ENCODE measurements at regions not wholly inside any gene's neighbourhood (a gene's known extent, or its start where the extent isn't known, plus 50 kb on each side); places are given as distances from the start of the nearest gene placed in this dataset.
"Not testable (repeated sequence)": the region's sequence is repeated elsewhere in the genome, so short reads cannot be mapped to it uniquely, and the experiment has no call there.

DNA sequence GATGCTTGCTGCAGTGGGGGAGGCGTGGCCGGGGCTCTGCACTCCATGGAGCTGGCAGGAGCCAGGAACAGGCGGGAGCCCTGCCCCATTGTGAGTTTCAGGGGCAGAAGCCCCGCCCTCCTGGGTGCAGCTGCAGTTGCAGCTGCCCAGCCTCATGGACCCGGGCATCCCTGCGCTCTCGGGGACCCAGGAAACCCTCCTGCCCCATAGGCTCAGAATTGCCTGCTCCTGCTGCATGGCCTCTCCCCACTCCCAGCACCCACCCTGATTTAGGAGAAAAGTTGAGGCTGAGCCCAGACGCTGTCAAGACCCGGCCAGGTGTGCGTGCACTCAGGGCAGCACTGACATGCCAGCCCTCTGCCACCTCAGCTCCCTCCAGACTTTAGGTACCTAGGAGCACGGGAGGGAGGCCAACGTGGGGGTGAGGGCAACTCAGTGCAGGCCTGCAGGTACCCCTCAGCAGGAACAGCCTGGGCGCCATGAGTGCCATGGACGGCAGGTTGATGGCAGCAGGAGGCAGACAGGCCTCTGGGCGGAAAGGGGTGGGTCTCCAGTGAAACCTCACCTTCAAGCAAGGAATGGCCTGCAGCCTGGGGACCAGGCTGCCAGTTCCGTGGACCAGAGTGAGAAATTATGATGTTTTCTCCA is 67.2 kb upstream of the MAGEB2 start:
- CTCF ChIA-PET, result no interaction called here
- Histone ChIP-seq H3K4me1 (ENCODE audit: control insufficient read depth, insufficient read depth, low read length) (no peaks in the 10 kb centered on the region), H3K36me3 (ENCODE audit: control insufficient read depth, insufficient read depth, low read length) (no peaks in the 10 kb centered on the region), H3K27ac (ENCODE audit: low read length) (no peak overlapping the region), H3K9me3 (ENCODE audit: control insufficient read depth, insufficient read depth, low read depth, low read length) (no peaks in the 10 kb centered on the region), H3K27me3 (ENCODE audit: control insufficient read depth, insufficient read depth, low read length) (no peaks in the 10 kb centered on the region), H3K4me3 (ENCODE audit: low read depth in 2 of 2, low read length in 2 of 2) (no peak overlapping the region)
- DNase-seq (ENCODE audit: low read depth, low spot score) (no peak), ATAC-seq (no peak)
- TF ChIP-seq, protein P1, sequence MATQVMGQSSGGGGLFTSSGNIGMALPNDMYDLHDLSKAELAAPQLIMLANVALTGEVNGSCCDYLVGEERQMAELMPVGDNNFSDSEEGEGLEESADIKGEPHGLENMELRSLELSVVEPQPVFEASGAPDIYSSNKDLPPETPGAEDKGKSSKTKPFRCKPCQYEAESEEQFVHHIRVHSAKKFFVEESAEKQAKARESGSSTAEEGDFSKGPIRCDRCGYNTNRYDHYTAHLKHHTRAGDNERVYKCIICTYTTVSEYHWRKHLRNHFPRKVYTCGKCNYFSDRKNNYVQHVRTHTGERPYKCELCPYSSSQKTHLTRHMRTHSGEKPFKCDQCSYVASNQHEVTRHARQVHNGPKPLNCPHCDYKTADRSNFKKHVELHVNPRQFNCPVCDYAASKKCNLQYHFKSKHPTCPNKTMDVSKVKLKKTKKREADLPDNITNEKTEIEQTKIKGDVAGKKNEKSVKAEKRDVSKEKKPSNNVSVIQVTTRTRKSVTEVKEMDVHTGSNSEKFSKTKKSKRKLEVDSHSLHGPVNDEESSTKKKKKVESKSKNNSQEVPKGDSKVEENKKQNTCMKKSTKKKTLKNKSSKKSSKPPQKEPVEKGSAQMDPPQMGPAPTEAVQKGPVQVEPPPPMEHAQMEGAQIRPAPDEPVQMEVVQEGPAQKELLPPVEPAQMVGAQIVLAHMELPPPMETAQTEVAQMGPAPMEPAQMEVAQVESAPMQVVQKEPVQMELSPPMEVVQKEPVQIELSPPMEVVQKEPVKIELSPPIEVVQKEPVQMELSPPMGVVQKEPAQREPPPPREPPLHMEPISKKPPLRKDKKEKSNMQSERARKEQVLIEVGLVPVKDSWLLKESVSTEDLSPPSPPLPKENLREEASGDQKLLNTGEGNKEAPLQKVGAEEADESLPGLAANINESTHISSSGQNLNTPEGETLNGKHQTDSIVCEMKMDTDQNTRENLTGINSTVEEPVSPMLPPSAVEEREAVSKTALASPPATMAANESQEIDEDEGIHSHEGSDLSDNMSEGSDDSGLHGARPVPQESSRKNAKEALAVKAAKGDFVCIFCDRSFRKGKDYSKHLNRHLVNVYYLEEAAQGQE (IDR thresholded peaks at IDR 0.05; ENCODE audit: insufficient read depth in 1 of 2, low read depth in 2 of 2, low read length in 1 of 2), result no peak
- TF ChIP-seq TCF7L2 (IDR thresholded peaks at IDR 0.05; ENCODE audit: low read depth, low read length) (no peak), SIN3A (IDR thresholded peaks at IDR 0.05; ENCODE audit: borderline replicate concordance, insufficient read depth, low read depth, low read length) (no peak), POLR2AphosphoS5 (IDR thresholded peaks at IDR 0.05; ENCODE audit: low read depth, low read length) (no peak), CTCF (IDR thresholded peaks at IDR 0.05) (no peak)
- POLR2A ChIA-PET, result no interaction called here
- intact Hi-C loops (cut with micrococcal nuclease; ENCODE audit: unreplicated experiment) (no loop called here), in situ Hi-C loops (cut with HindIII; ENCODE audit: low pct_unique_long_range_greater_than_20kb, low sequenced_read_pairs) (no loop called here)
- BruUV-seq (replicated peaks), result no TSS peak

GRCh38 chrX:30149206-30149605 is 66.2 kb upstream of the MAGEB2 start:
- BruUV-seq (replicated peaks); DNase-seq (ENCODE audit: low read depth, low spot score); CTCF ChIA-PET: not testable (repeated sequence)

GRCh38 chrX:30150196-30150895 is 65.0 kb upstream of the MAGEB2 start:
- Histone ChIP-seq H3K4me1 (ENCODE audit: control insufficient read depth, insufficient read depth, low read length) (no peaks in the 10 kb centered on the region), H3K27me3 (ENCODE audit: control insufficient read depth, insufficient read depth, low read length) (no peaks in the 10 kb centered on the region), H3K9me3 (ENCODE audit: control insufficient read depth, insufficient read depth, low read depth, low read length) (no peaks in the 10 kb centered on the region), H3K4me3 (ENCODE audit: low read depth in 2 of 2, low read length in 2 of 2) (no peak overlapping the region), H3K27ac (ENCODE audit: low read length) (no peak overlapping the region), H3K36me3 (ENCODE audit: control insufficient read depth, insufficient read depth, low read length) (no peaks in the 10 kb centered on the region)
- no TSS peak for BruUV-seq (replicated peaks)
- ATAC-seq (no peak), DNase-seq (ENCODE audit: low read depth, low spot score) (no peak)
- intact Hi-C loops (cut with micrococcal nuclease; ENCODE audit: unreplicated experiment) (no loop called here), in situ Hi-C loops (cut with HindIII; ENCODE audit: low pct_unique_long_range_greater_than_20kb, low sequenced_read_pairs) (no loop called here)
- ChIA-PET CTCF (no interaction called here), POLR2A (no interaction called here)
- TF ChIP-seq, protein P1 (IDR thresholded peaks at IDR 0.05; ENCODE audit: insufficient read depth in 1 of 2, low read depth in 2 of 2, low read length in 1 of 2), result no peak
- no peak for TF ChIP-seq CTCF (IDR thresholded peaks at IDR 0.05)
- TF ChIP-seq POLR2AphosphoS5 (IDR thresholded peaks at IDR 0.05; ENCODE audit: low read depth, low read length), result no peak
- no peak for TF ChIP-seq TCF7L2 (IDR thresholded peaks at IDR 0.05; ENCODE audit: low read depth, low read length)
- TF ChIP-seq SIN3A (IDR thresholded peaks at IDR 0.05; ENCODE audit: borderline replicate concordance, insufficient read depth, low read depth, low read length), result no peak

More at GRCh38 chrX:30149206-30149605, 66.2 kb upstream of the MAGEB2 start:
- H3K36me3 ChIP-seq (ENCODE audit: control insufficient read depth, insufficient read depth, low read length); H3K4me1 ChIP-seq (ENCODE audit: control insufficient read depth, insufficient read depth, low read length); H3K27me3 ChIP-seq (ENCODE audit: control insufficient read depth, insufficient read depth, low read length); H3K9me3 ChIP-seq (ENCODE audit: control insufficient read depth, insufficient read depth, low read depth, low read length); H3K4me3 ChIP-seq (ENCODE audit: low read depth in 2 of 2, low read length in 2 of 2); H3K27ac ChIP-seq (ENCODE audit: low read length); POLR2A ChIA-PET; in situ Hi-C loops (cut with HindIII; ENCODE audit: low pct_unique_long_range_greater_than_20kb, low sequenced_read_pairs); ATAC-seq; intact Hi-C loops (cut with micrococcal nuclease; ENCODE audit: unreplicated experiment): not testable (repeated sequence)
